ENCODE measurements at regions not wholly inside any gene's neighbourhood (a gene's known extent, or its start where the extent isn't known, plus 50 kb on each side); places are given as distances from the start of the nearest gene placed in this dataset.

DNA sequence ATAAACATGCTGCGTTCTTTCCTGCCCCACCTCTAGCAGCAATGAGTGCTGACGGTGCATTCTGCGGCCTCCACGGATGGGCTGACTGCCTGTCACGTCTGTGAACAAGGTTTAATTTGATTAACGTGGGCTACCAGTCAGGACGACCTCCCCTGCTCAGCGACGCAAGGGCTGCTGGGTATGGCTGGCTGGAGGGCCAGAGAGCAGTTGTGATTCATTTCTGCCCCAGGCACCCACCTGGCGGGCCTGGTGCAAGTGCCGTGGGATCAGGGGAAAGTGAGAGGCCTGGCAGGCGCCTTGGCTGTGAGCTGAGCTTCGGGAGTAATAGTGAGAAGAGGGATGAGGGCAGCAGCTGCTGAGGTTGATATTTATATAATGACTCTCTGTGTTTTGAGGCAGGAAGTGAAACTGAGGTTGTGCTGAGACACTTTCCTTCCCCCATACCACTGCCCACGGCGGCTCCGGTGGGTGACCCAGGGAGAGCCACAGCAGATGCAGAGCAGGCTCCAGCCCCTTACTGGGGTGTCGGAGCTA, 190.4 kb upstream of the BCL6 start:
- DNase-seq, result peak; percentile 16

DNA sequence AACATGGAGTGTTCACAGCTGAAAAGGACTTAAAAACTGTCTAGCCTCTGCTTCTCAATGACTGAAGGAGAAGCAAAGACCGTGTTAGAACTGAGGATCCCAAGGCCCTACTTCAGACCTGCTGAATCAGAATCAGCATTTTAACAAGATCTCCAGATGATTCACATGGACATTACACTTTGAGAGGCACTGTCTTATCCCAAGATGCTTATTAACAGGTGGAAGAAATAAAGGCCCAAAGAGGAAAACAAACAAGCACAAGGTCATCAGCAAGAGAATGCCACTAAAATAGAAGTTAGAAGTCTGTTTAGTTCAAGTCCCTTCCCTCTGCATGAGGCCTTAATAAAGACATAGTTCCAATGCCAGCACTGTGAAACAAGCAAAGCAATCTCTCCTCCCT, 191.4 kb upstream of the BCL6 start:
- no peak for DNase-seq

DNA sequence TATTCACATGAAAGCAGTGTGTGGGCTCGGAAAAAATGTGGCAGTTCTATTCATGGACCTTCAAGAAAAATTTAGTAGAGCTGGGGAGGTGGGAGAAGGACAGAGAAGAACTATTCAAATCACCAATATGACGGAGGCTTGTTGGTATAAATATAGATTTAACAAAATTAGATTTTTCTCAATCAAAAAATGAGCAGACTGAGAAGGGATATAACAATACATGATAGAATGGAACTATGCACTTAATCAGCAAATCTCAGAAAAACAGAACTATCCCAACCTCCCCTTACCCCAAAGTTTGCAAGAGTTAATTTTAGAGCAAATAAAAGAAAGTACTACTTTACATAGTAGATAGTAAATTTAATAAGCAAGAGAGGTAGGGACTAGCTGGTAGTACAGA, 194.6 kb upstream of the BCL6 start:
- DNase-seq, result no peak

DNA sequence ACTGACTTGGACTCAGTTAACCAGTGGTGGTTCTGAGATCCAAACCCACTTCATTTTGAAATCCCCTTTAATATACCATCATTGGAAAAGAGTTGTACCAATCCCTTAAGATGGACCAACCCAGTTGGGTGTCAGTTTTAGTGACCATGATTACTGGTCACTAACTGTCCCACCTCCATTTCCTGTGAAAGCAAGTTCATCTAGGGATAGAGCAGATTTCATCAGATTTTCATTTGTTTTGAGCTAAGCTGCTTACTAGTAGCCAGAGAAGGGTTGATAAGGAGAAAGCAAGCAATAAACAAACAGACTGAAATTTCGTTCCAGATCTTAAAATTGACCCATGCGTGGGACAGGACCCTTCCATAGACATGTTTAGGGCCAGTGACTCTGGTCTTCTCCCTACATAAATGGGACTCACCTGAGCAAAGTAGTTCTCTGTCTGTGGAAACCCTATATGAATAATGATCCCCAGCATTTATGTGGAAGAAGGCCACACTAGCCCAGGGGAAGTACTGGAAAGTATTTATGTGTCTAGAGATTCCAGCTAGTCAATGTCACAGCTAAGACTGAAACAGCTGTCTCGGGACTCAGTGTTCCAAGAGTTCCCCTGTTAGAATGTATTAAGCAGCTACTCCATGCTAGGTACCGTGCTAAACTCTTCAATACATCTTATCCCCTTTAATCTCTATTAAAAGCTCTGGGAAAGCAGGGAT, 196.0 kb upstream of the BCL6 start:
- no peak for DNase-seq

DNA sequence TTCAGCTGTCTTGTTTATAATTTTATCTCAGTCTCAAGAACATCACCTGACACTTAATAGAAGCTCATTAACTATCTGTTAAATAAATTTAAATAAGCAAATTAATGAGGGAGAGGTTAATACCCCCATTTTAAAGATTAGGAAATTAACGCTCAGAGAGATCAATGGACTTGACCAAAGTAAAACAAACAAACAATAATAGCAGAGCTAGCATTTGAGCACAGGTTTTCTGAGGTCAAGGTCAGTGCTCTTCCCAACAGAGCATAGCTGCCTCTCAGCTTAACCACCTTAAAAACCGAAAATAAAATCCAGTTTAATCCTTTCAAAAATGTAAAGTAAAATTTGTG, 196.6 kb upstream of the BCL6 start:
- DNase-seq, result no peak

DNA sequence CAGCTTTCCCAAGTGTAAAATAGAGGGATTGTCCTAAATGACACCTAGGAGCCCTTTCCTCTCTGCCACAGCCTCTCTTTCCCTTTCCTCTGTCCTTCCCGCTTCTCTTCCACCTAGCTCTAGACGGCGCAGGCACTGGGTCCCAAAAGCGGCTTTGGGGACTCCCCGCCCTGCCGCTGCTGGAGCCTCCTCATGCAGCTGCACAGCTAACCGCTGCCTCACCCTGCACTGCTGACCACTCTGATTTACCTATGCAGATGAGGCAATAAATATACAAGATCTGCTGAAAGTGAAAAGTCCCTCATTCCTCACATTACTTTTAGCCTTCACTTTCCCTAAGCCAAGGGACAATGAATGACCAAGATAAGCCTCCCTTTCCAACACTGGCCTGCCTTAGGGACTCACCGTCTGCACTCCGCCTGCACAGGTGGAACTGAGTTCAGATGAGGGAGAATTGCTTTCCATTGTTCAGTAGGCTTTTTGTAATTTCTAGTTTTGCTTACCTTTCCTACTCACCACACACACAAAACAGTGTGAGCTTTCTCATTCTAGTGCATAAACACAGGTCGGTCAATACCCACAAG, 197.5 kb upstream of the BCL6 start:
- no peak for DNase-seq

DNA sequence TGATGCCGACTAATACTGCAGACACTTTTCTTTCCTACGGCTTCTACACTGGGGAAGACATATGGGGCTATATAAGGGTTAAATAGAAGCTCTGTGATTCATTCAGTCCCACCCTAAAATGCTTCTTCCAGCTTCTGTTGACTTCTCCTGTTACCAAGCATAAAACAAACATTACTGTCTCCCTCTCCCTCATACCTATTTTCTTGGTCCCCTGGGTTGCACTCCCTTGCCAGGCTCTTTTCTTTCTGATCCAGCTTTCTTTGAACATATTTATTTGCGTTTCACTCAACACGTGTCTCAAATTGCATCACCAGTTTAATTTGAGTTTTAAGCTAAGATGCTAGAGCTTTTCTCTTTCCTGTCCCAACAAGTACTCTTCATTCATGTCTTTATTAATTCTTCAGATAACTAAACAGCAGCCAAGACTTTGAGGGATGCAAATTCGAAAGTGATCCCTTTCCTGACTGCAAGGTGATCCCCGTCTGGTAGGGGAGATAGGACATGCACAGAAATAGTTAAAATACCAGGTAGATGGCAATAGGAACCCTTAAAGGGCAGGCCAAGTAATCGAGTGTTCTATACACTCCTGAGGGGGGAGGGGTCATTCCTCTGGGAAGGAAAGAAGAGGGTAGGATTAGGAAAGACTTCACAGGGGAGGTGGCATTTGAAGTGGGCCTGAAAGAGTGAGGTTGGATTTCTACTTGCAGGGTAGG, 198.6 kb upstream of the BCL6 start:
- no peak for DNase-seq

DNA sequence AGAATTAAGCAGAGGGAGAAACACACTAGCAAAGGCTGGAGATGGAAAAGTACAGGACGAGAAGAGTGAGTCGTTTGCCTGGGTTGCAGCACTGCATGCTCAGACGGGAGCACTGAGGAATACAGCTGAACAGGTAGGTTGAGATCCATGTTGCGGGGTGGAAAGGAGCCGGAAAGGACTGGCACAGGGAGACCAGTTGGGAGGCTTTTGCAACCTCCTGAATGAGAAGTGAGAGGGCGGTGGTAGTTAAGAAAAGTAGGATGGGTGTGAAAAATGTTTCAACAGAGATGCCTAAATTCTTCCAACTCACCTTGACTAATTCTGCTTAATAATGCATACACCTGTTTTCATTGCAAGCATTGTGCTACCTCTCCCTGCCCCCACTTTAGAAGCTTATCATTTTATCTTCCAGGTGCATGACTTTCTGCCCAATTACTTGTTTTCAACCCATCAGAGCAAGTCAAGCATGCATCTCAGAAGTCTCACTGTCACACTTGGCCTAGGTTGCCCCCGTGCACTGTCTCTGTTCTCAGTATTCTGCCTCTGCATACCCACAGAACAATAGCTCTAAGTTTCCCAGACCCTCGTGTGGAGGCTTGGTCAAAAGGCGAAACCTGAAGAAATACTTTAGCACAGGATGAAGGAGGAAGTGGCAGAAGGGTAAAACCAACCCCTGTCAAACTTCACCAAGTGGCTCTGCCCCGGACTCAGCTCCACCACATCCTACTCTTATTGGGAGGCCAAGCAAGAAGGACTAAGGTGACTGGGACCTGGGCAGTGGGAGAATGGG, 199.3 kb upstream of the BCL6 start:
- no peak for DNase-seq

DNA sequence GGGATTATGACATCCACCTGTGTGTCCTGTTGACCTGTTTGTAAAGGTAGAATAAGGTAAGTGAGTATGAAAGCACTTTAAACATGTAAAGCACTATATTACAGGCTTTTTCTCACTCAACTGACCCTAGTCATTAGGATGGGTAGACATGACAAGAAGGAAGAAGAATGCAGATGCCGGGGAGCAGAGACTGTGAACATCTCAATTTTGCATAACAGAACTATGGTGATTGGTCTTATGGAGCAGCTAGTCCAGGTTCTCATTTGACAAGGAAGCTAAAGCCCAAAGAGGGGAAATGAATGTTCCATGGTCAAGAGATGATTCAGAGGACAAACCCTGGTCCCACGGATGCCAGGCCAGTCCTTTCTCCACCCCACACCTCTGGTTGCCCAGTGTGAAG, 200.1 kb upstream of the BCL6 start:
- DNase-seq, result no peak

DNA sequence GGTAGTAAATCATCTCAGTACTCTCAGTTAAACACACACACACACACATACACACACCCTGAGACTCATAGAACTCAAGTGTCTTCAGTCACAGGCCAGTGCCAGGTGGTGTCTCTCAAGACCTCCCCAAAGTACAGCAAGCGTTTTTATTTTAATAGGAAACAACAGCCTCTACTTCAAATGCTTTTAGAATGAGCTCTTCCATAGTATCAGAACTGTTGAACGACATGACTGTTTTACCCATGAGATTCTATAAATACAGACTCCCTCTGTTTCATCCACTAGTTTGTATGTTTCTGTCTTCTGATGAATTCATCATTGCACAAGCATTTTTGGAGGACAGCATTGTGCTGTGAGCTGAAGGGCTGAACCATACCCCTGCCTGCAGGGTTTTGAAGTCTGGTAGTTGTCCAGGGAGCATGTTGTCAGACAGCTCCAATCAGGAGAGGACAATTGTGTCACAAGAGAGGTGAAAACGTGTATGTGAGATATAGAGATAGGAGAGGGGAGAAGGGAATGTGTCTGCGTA, 201.0 kb upstream of the BCL6 start:
- no peak for DNase-seq

DNA sequence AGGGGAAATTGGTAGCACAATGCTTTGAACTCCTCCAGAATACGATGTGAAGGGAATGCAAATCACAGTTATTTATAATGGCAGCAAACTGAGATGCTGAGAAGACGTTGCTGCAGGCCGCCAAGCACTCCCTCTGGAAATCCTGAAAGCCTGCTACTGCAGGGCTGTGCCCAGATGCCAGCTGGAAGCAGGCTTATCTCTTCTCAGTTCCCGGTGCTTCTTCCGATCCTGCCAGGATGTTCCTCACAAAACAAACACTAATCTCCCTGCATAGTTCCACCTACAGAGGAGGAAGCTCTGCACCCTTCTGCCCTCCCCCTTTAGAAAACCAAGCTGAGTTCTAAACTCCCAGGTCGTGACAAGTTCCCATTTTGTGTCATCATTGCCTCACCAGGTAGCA, 201.7 kb upstream of the BCL6 start:
- DNase-seq, result no peak

DNA sequence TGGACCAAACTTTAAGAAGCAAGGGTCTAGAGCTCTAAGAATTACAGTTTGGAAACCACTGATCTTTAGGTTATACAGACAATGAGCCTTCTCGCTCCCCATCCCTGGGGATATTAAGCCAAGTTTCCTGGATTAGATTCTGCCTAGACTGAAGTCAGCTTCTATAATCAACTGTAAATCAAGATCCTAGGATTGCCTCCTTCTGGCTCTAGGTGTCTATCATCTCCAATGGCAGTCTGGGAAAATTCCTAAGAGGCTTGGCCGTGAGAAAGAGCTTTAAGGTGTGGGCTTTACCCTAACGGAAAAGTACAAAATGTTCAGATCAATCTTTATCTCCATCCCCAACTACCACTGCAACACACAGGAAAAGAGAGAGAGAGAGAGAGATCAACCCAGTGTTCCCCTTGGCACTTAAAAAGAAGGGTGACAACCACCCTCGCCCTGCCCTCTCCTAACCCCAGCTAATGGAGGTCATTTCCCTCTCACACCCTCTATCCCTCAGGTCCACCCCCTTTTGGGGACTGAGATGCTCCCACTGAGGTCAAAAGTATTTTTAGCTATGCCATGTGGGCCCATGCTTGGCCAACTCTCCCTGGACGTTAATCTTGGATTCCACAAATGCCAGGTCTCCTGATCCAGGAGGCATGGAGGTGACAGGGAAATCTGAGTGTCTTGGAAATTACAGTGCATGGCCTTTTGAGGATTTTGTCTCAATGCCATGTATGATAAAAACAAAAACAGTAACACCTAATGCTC, 202.8 kb upstream of the BCL6 start:
- no peak for DNase-seq

DNA sequence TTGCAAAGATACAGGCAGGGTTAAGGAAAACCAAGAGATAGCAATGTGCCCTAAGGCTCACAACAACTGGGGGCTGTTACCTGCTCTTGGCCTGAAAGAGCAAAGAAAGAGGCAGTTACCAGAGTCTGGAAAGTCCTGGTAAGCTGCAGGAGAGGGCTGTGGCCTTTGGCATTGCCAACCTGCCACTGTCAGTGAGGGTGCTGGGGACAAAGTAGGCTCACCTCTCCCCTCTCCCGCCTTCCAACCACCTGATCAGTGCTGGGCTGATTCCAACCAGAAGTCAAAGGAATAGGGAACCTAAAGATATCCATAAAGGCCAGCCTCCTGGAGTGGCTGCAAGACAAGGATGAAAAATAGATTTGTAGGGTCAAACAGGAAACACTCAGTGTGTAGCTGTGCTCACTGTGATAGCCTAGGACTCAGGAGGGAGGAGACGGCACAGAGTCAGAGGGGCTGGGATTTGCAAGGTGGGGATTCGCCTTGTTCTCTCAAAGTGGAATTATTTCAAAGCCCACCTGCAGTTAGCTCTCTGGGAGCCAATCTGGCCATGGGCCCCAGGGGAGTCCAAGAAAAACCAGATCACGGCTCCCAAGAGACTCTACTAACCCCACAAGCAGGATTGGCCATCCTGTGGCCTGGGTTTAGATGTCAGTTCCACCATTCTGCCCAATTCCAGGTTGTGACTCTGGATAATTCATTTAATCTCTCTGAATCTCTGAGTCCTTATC, 204.0 kb upstream of the BCL6 start:
- no peak for DNase-seq

DNA sequence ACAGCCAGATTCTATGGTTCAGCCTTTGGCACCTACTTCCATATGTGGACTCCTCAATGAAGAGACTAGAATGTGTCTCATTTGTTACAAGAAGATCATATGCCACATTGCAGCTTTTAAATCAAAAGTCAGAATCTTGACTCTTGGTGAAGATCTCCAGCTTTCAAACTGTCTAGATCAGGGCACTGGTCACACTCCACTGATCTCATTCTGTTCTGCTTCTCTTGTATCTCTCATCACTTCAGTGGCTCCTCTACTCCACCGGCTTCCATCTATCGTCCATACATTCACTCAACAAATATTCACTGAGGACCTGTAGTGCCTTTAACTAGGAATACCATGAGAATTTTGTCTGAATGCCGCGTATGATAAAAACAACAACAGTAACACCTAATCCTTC, 203.3 kb upstream of the LPP start:
- no peak for DNase-seq

DNA sequence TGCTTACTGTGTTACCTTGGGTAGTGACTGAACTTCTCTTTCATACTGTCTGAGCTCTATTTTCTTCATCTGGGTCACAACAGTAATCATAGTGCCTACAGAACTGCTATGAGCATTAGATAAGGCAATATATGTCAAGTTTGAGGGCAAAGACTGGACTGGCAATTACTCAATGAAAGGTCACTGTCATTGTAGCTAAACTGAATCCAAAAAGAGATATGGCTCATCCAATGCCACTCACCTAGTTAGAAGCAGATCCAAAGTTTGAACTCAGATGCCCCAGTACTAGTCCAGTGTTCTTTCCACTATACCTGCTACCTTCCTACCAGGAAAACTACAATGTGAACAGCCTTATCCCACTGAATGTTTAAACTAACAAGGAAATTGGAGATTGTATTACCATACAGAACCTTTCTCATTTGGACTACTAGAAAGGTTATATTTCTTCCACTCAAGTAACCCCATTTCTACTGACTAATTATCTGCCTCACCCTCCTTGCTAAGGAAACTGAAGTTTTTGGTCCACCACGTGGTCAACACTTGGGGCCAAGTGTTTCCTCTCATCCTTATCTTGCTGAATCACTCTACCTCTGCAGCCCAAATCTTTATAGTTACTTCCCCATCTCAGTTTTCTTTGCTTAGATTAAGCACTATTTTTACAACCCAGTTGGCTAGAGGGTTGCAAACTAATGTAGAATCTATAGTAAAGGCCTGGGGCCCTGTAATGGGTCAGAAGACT, 202.3 kb upstream of the LPP start:
- no peak for DNase-seq

DNA sequence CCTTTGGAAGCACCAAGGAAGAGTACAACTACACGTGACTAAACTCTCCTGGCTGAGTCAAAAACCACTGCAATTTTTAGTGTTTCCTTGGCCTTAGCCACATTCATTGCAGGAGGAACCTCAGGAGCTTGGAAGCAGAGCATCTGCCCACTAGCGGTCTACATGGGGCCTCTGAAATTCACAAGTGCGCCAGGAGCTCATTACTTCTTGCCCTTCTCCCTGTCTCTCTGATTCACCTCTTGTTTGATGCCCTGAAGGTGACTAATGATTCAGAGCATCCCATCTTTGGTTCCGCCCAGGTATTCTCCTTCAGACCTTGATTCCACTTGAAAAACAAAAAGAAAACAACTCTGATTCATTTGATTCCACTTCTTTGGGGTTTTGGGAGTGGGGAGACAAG, 201.1 kb upstream of the LPP start:
- no peak for DNase-seq

DNA sequence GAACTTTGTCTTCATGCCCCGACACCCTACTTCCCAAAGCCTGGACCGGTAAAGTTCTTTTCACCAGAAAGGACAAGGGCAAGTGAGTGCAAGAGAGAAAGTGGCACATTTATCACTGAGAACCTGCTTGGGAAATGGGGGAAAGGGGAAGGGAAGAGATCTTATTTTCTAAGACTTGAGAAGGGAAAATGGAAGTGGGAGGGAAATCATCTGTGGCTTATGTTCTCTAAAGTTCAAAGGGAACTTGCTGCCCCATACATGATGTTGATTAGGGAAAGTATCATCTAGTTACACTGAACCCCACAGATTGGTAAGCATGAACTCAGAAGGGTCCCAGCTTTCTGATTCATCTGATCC, 199.5 kb upstream of the LPP start:
- no peak for DNase-seq

DNA sequence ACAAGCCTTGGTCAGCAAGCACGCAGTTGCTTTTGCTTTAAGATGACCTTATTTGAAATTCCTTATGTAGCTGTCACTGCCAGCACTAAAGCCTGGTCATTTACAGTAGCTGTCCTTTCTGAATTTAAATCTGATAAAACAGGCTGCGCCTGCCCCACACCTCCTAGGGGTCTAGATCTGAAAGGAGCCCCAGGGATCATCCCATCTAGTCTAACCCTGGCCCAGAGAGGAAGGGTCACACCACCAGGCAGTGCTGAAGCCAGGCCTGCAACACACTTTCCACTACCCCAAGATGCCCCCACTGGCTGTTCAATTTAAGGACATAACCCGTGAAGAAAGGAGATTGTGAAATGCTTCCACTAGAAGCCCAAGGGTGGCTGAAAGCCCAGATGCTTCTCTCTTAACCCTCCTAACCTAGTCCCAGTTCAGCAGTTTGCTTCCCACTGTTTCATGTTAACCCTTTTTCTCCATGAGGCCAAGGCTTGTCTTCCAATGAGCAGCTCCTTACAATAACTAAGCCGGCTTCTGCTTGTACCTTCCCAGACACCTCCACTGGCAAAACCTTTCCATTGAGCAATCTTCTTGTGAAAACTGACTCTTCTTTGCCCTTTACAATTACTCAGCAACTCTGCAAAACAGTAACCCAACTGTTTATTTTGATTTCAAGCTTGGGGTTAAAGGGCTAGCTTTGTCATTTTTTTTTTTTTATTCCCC, 198.9 kb upstream of the LPP start:
- no peak for DNase-seq

DNA sequence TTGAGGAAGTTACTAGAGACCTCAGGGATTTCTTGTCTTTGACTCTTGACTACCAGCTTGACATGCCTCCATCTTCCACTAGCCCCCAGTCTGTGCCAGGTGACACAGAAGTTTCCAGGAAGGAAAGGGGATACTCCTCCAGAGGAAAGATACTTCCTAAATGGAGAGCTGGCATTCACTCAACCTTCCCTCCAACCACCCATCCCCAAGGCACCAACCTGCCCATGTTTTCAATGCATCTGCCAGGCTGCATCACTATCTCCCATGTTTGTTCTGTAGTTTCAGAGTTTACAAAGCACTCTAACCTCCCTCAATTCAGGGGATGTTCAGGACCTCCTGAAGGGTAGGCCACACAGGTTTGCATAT, 198.4 kb upstream of the LPP start:
- no peak for DNase-seq

DNA sequence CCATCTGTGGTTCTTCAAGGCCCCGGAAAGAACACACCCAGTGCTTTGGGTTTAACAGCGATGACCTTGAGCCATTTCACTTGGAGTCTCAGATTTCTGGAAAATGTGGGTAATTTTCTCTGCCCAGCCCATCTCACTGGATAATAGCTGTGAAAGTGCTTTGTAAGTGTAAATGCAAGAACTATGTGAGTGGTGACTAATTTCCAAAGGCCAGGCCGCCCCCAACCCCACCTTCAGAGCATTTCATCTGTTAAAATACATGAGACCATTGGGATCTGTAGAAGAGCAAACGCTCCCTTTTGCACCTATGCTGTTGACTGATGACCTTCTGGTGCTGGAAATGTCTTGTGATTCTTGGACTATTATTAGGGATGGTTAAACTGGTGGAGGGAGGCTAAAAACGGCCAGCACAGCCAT, 196.8 kb upstream of the LPP start:
- DNase-seq, result no peak

DNA sequence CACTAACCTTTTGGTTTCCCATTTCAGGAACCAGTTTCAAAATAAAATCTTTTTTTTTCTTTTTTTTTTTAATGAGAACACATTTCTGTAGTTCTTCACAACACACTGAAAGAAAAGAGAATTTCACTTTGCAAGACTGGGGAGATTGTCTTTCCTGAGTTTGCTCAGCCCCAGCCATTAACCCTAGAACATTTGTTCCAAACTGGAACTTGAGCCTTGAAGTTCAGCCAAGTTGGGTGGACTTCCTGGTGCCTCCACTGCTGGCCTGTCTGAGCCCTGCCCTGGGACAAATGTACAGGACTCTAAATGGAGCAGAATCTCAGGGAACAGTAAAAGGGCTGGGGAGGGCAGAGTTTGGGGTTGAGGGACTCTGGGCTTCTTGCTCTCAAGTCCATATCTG, 196.4 kb upstream of the LPP start:
- DNase-seq, result no peak

Data from retina (tissue), 1 donor.